HEK293 (cell line): ENCODE measurements at regions not wholly inside any gene's neighbourhood (a gene's known extent, or its start where the extent isn't known, plus 50 kb on each side); places are given as distances from the start of the nearest gene placed in this dataset.

Experiments
- CTCF ChIP-seq: fragments of 450-650 bp; formaldehyde crosslinking; IDR thresholded peaks from 2 replicates; pipeline ENCODE4 v1.5.1; 2016; ENCODE audit warnings: missing biosample characterization, missing genetic modification characterization
- GLIS2 ChIP-seq: fragments of 450-650 bp; formaldehyde crosslinking; IDR thresholded peaks from 2 replicates; pipeline ENCODE4 v1.5.1; 2016; ENCODE audit warnings: missing biosample characterization, missing genetic modification characterization
- ZNF175 ChIP-seq: fragments of 450-650 bp; formaldehyde crosslinking; IDR thresholded peaks from 2 replicates; pipeline ENCODE4 v1.5.1; 2016; ENCODE audit warnings: missing biosample characterization, missing genetic modification characterization
- ZNF335 ChIP-seq: fragments of 450-650 bp; formaldehyde crosslinking; conservative IDR thresholded peaks from 2 replicates; pipeline ENCODE4 v1.5.1; 2016; ENCODE audit warnings: missing biosample characterization, missing genetic modification characterization
- ZNF513 ChIP-seq: fragments of 450-650 bp; IDR thresholded peaks from 2 replicates; pipeline ENCODE4 v1.5.1; 2018; ENCODE audit warnings: missing biosample characterization, missing genetic modification characterization

GRCh38 chr6:28664870-28665396 is 139.3 kb downstream of the GPX5 start:
- TF ChIP-seq GLIS2 (tag by site-specific recombination): no peak
- no peak for TF ChIP-seq ZNF513 (tag by site-specific recombination)
- no peak for TF ChIP-seq ZNF335 (tag by site-specific recombination)
- no peak for TF ChIP-seq CTCF (tag by site-specific recombination)
- TF ChIP-seq ZNF175 (tag by site-specific recombination): no peak
